ENCODE measurements at regions not wholly inside any gene's neighbourhood (a gene's known extent, or its start where the extent isn't known, plus 50 kb on each side); places are given as distances from the start of the nearest gene placed in this dataset.

DNA sequence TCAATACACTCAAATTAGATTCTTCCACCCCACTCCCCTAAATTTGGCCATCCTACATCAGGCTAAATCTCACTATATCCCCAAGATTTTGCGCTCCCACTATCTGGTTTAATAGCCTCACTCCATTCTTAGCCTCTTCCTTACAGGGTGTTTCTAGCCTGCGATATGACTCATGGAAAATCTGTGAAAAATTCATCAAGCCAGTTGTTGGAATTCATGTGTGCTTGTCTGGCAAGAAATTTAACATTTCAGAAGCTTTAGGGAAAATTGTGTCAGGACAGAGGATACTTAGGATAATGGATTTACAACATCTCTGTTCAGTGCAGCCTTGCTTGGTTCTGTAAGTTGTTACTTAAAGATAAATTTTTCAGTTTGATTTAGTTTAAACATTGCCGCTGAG is 1249.9 kb upstream of the AUTS2 start:
- TF ChIP-seq, protein P1, sequence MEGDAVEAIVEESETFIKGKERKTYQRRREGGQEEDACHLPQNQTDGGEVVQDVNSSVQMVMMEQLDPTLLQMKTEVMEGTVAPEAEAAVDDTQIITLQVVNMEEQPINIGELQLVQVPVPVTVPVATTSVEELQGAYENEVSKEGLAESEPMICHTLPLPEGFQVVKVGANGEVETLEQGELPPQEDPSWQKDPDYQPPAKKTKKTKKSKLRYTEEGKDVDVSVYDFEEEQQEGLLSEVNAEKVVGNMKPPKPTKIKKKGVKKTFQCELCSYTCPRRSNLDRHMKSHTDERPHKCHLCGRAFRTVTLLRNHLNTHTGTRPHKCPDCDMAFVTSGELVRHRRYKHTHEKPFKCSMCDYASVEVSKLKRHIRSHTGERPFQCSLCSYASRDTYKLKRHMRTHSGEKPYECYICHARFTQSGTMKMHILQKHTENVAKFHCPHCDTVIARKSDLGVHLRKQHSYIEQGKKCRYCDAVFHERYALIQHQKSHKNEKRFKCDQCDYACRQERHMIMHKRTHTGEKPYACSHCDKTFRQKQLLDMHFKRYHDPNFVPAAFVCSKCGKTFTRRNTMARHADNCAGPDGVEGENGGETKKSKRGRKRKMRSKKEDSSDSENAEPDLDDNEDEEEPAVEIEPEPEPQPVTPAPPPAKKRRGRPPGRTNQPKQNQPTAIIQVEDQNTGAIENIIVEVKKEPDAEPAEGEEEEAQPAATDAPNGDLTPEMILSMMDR (IDR thresholded peaks at IDR 0.05; ENCODE audit: insufficient read depth, low read length, severe bottlenecking) = no peak

DNA sequence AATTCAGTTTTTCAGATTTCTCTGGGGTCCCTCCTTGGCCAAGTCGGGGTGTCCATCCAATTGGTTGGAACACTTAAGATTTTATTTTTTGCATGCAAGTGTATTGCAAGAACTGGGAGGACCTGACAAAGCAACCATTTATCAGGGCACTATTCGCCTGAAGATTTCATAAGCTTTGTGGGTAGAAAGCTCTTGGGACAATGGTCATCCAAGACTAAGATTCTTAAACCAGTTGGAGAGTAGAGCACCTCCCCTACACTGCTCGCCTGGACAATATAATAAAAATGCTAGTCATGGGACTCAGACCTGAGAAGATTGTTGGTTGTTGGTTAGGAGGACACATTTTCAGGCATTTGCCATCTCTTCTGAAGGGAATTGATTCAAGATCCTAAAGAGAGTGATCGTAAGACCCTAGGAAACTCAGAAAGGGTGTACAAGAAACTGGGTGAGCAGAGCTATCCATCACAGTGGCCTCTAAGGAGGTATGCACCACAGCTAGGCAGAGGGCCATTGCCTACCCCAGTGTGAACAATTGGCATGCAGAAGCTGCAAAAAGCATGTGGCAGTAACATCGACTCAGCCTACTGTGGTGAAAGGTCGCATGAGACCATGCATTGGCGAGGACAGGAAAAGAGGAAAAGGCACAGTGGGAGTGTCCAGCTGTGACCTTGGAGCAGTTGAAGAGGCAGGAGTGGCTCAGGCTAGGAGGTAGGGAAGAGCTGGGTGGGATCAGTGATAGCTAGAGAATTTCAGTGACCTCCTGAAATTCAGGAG is 1235.3 kb upstream of the AUTS2 start:
- FAIRE-seq (no peak), DNase-seq (ENCODE audit: low read depth) (no peak)
- no peaks in the 10 kb centered on the region for H3K36me3 ChIP-seq (ENCODE audit: control insufficient read depth, insufficient read depth, low read length)
- H3K27me3 ChIP-seq (ENCODE audit: control insufficient read depth, insufficient read depth, low read length) = no peaks in the 10 kb centered on the region
- TF ChIP-seq, protein P1 (IDR thresholded peaks at IDR 0.05; ENCODE audit: insufficient read depth, low read length, severe bottlenecking) = no peak
- H3K4me3 ChIP-seq (ENCODE audit: low read depth, low read length) = no peak overlapping the region

More for the DNA sequence above, 1249.9 kb upstream of the AUTS2 start:
- H3K27me3 ChIP-seq (ENCODE audit: control insufficient read depth, insufficient read depth, low read length) = no peaks in the 10 kb centered on the region
- no peak overlapping the region for H3K4me3 ChIP-seq (ENCODE audit: low read depth, low read length)
- FAIRE-seq (no peak), DNase-seq (ENCODE audit: low read depth) (no peak)
- no peaks in the 10 kb centered on the region for H3K36me3 ChIP-seq (ENCODE audit: control insufficient read depth, insufficient read depth, low read length)

DNA sequence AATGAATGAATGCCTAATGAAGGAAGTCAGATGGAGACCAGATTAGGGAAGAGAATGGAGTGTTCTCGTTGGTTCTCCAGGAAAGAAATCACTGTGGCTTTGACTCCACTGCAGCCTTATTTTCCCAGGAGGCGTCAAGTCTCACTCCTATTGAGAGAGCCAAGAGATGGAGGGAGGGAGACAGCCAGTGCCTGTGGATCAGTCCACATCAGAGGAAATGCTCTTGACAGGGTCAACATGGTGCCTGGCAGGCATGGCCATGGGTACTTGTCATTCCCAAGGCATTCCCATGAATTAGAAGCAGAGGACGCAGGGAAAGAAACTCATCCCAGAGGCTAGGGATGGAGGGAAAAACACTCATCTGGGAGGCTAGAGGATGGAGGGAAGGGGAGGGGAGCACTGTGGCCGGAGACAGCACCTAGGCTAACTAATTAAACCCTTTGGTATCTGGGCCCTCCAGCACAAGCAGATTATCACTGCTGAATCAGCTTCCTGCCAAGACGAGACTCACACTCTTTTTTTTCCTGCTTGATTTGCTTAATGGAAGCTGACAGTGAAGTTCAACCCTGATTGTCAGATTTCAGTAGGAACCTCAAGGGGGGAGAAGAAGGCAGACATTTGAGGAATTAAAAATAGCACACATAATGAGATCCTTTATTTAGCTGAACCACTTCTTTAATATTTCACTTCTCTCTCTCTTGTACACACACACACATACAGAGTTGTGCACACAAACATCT is 1233.2 kb upstream of the AUTS2 start:
- TF ChIP-seq, protein P1 (IDR thresholded peaks at IDR 0.05; ENCODE audit: insufficient read depth, low read length, severe bottlenecking) = no peak
- Histone ChIP-seq H3K36me3 (ENCODE audit: control insufficient read depth, insufficient read depth, low read length) (no peaks in the 10 kb centered on the region), H3K27me3 (ENCODE audit: control insufficient read depth, insufficient read depth, low read length) (no peaks in the 10 kb centered on the region), H3K4me3 (ENCODE audit: low read depth, low read length) (no peak overlapping the region)
- DNase-seq (ENCODE audit: low read depth) (no peak), FAIRE-seq (no peak)

DNA sequence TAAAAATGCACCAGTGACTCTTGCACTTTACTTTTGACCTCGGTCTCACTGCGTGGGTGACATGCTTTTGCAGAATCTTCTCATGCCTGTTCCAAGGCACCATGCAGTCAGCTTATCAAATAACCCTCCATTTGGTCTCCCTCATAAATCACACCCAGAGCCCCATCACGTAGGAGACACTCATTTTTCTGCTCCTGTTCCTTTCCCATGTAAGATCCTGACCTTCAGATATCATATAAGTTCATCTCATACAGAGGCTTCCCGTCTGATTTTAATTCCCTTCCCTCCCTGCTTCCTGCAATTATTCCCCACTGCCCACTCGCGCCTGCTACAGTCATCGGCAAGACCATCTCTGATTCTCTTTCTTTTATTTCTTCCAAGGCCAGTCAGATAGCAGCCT is 1226.3 kb upstream of the AUTS2 start:
- TF ChIP-seq, protein P1 (IDR thresholded peaks at IDR 0.05; ENCODE audit: insufficient read depth, low read length, severe bottlenecking) = no peak
- Histone ChIP-seq H3K27me3 (ENCODE audit: control insufficient read depth, insufficient read depth, low read length) (no peaks in the 10 kb centered on the region), H3K4me3 (ENCODE audit: low read depth, low read length) (no peak overlapping the region), H3K36me3 (ENCODE audit: control insufficient read depth, insufficient read depth, low read length) (no peaks in the 10 kb centered on the region)
- DNase-seq (ENCODE audit: low read depth) (no peak), FAIRE-seq (no peak)

DNA sequence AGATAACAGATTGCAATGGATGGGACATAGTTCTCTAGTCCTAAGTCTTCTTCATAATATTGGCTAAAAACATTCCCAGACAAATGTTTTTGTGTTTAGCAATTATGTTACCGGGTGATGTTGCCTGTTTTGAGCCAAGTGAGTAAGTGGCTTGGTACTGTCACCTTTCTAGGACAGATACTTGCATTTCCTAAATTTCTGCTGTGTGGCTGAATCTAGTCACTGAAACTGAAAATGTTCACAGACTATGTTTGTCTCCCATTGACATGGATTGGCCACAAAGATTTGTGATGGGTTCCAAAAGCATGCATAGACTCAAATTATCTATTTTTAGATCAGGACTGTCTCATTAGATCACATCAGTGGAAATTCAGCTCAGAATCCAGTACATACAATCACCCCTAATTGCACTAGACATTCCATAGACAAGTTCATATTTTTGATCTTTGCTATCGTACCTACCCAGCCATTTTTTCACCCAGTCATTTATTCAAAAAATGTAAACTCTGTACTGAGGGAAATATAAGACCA is 1222.1 kb upstream of the AUTS2 start:
- FAIRE-seq = no peak
- Histone ChIP-seq H3K27me3 (ENCODE audit: control insufficient read depth, insufficient read depth, low read length) (no peaks in the 10 kb centered on the region), H3K4me3 (ENCODE audit: low read depth, low read length) (no peak overlapping the region), H3K36me3 (ENCODE audit: control insufficient read depth, insufficient read depth, low read length) (no peaks in the 10 kb centered on the region)
- TF ChIP-seq, protein P1 (IDR thresholded peaks at IDR 0.05; ENCODE audit: insufficient read depth, low read length, severe bottlenecking) = no peak
- DNase-seq (ENCODE audit: low read depth) = no peak
